Neural progenitor cell (in vitro differentiated cells): ENCODE measurements at regions not wholly inside any gene's neighbourhood (a gene's known extent, or its start where the extent isn't known, plus 50 kb on each side); places are given as distances from the start of the nearest gene placed in this dataset.
"Not testable (repeated sequence)": the region's sequence is repeated elsewhere in the genome, so short reads cannot be mapped to it uniquely, and the experiment has no call there.

Experiments used
- CTCF ChIP-seq: fragments of 200-600 bp; sonication (generic); IDR thresholded peaks from 2 replicates; pipeline ENCODE4 v1.5.1; 2017; ENCODE audit warnings: antibody characterized with exemption, mild to moderate bottlenecking
- EZH2 ChIP-seq: fragments of 200-600 bp; sonication (generic); IDR thresholded peaks from 2 replicates; pipeline ENCODE4 v1.6.1; 2017; ENCODE audit warnings: antibody characterized with exemption, mild to moderate bottlenecking, moderate library complexity
- EZH2phosphoT487 ChIP-seq: fragments of 200-600 bp; sonication (generic); IDR thresholded peaks from 2 replicates; pipeline ENCODE4 v1.6.1; 2017; ENCODE audit warnings: antibody characterized with exemption

- TF ChIP-seq CTCF, EZH2phosphoT487, EZH2: not testable (repeated sequence)
Measured at GRCh38 chr16:25539767-25540166, 152.0 kb upstream of the HS3ST4 start.
